Stimulated activated CD4-positive, alpha-beta T cell treated with anti-CD3 and anti-CD28 coated beads, TNF-alpha, amount 100 ng/mL, for 1 hour (primary cell): ENCODE measurements at regions not wholly inside any gene's neighbourhood (a gene's known extent, or its start where the extent isn't known, plus 50 kb on each side); places are given as distances from the start of the nearest gene placed in this dataset.

Experiments
- DNase-seq, 3 donors: peaks; one replicate each; pipeline ENCODE4 v3.0.0-alpha.2; 2020; ENCODE audit warnings: low read depth in 3 of 3, low spot score in 1 of 3

- DNase-seq = no peak
Observed at GRCh38 chr1:4086085-4086850, 186.2 kb upstream of the C1orf174 start.

- DNase-seq = no peak
Observed at GRCh38 chr1:4086921-4087320, 186.8 kb upstream of the C1orf174 start.

GRCh38 chr1:4087530-4088420, 187.7 kb upstream of the C1orf174 start:
- no peak for DNase-seq

GRCh38 chr1:4088676-4089075, 188.6 kb upstream of the C1orf174 start:
- no peak for DNase-seq

GRCh38 chr1:4089421-4090175, 189.5 kb upstream of the C1orf174 start:
- DNase-seq = no peak

- DNase-seq = no peak
Observed at GRCh38 chr1:4090556-4090955, 190.5 kb upstream of the C1orf174 start.

- no peak for DNase-seq
Observed at GRCh38 chr1:4090976-4091660, 191.0 kb upstream of the C1orf174 start.

- no peak for DNase-seq
Observed at GRCh38 chr1:4091996-4092395, 191.9 kb upstream of the C1orf174 start.

GRCh38 chr1:4093856-4094565, 193.9 kb upstream of the C1orf174 start:
- no peak for DNase-seq

- no peak for DNase-seq
Observed at GRCh38 chr1:4095433-4095971, 195.4 kb upstream of the C1orf174 start.

- DNase-seq = no peak
Observed at GRCh38 chr1:4101459-4102161, 201.5 kb upstream of the C1orf174 start.

GRCh38 chr1:4105300-4105880, 205.3 kb upstream of the C1orf174 start:
- no peak for DNase-seq

GRCh38 chr1:4106731-4107130, 206.7 kb upstream of the C1orf174 start:
- no peak for DNase-seq

- DNase-seq = no peak
Observed at GRCh38 chr1:4107291-4107690, 207.2 kb upstream of the C1orf174 start.

- no peak for DNase-seq
Observed at GRCh38 chr1:4108331-4108730, 208.3 kb upstream of the C1orf174 start.

GRCh38 chr1:4108758-4109627, 208.9 kb upstream of the C1orf174 start:
- no peak for DNase-seq

GRCh38 chr1:4109628-4109940, 209.5 kb upstream of the C1orf174 start:
- no peak for DNase-seq

- DNase-seq = no peak
Observed at GRCh38 chr1:4110888-4111287, 210.8 kb upstream of the C1orf174 start.
